ENCODE measurements at regions not wholly inside any gene's neighbourhood (a gene's known extent, or its start where the extent isn't known, plus 50 kb on each side); places are given as distances from the start of the nearest gene placed in this dataset.

DNA sequence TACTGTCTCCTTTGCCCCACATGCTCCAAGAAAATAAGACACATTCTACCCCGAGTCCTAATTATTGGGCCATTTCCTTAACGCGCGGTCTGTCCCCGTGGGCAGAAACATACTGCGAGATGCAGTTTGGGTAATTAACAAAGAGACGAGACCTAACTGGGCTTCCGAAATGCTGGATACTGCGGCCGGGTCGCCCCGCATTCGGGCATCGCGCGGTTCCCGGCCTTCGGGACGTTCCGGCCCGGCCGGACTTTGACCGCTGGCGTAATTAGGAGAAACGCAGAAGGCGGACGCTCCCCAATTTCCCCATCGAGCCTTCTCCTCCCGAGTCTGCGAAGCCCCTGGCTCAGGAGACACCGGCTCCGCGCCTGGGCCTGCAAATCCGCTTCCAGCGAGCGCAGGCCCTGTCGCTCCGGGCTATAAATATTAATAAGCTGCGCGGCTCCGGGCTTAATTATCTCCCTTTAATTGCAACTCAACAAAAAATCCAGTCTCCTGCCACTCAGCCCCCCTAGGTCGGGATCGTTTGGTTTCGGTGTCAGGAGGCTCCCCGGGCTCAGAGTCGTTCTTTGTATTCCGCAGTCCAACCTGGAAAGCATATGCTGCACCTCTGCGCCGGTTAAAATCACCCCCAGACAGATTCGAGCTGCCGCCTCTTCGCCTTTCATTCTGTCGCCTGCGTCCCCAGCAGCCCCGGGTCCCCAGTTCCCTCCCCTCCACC lies 131.5 kb downstream of the SPAG6 start:
- no peak for TF ChIP-seq POLR2A (IDR thresholded peaks at IDR 0.05)
- TF ChIP-seq, protein P1, sequence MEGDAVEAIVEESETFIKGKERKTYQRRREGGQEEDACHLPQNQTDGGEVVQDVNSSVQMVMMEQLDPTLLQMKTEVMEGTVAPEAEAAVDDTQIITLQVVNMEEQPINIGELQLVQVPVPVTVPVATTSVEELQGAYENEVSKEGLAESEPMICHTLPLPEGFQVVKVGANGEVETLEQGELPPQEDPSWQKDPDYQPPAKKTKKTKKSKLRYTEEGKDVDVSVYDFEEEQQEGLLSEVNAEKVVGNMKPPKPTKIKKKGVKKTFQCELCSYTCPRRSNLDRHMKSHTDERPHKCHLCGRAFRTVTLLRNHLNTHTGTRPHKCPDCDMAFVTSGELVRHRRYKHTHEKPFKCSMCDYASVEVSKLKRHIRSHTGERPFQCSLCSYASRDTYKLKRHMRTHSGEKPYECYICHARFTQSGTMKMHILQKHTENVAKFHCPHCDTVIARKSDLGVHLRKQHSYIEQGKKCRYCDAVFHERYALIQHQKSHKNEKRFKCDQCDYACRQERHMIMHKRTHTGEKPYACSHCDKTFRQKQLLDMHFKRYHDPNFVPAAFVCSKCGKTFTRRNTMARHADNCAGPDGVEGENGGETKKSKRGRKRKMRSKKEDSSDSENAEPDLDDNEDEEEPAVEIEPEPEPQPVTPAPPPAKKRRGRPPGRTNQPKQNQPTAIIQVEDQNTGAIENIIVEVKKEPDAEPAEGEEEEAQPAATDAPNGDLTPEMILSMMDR (IDR thresholded peaks at IDR 0.05): no peak

All from upper lobe of left lung (tissue), 4 donors.